Myocyte (in vitro differentiated cells): ENCODE measurements at regions not wholly inside any gene's neighbourhood (a gene's known extent, or its start where the extent isn't known, plus 50 kb on each side); places are given as distances from the start of the nearest gene placed in this dataset.

Source experiments
- DNase-seq: peaks from one replicate; pipeline ENCODE4 v3.0.0-alpha.2; 2012; ENCODE audit warnings: low read depth

GRCh38 chr3:177960722-177961121 lies 575.5 kb upstream of the KCNMB2 start:
- DNase-seq = no peak

- DNase-seq = no peak
Measured at GRCh38 chr3:177961784-177962183, 574.5 kb upstream of the KCNMB2 start.

- no peak for DNase-seq
Measured at GRCh38 chr3:177966493-177966892, 569.7 kb upstream of the KCNMB2 start.

GRCh38 chr3:177968891-177969290 lies 567.3 kb upstream of the KCNMB2 start:
- no peak for DNase-seq

GRCh38 chr3:177973241-177973840 lies 562.9 kb upstream of the KCNMB2 start:
- DNase-seq = no peak

GRCh38 chr3:177976241-177976640 lies 560.0 kb upstream of the KCNMB2 start:
- DNase-seq = no peak

GRCh38 chr3:177976866-177977265 lies 559.4 kb upstream of the KCNMB2 start:
- no peak for DNase-seq

GRCh38 chr3:177977381-177978158 lies 558.7 kb upstream of the KCNMB2 start:
- peak; percentile 31 for DNase-seq

- peak; percentile 18 for DNase-seq
Measured at GRCh38 chr3:177978946-177979345, 557.3 kb upstream of the KCNMB2 start.

- DNase-seq = no peak
Measured at GRCh38 chr3:177979703-177980102, 556.5 kb upstream of the KCNMB2 start.

- DNase-seq = no peak
Measured at GRCh38 chr3:177981576-177981975, 554.7 kb upstream of the KCNMB2 start.

GRCh38 chr3:177982034-177982433 lies 554.2 kb upstream of the KCNMB2 start:
- no peak for DNase-seq

- DNase-seq = no peak
Measured at GRCh38 chr3:177983320-177983719, 552.9 kb upstream of the KCNMB2 start.

- no peak for DNase-seq
Measured at GRCh38 chr3:177992993-177993970, 543.0 kb upstream of the KCNMB2 start.

GRCh38 chr3:177994976-177995375 lies 541.3 kb upstream of the KCNMB2 start:
- DNase-seq = no peak

GRCh38 chr3:177995381-177996085 lies 540.7 kb upstream of the KCNMB2 start:
- DNase-seq = no peak

- DNase-seq = no peak
Measured at GRCh38 chr3:178001670-178002101, 534.5 kb upstream of the KCNMB2 start.

- no peak for DNase-seq
Measured at GRCh38 chr3:178002113-178002512, 534.1 kb upstream of the KCNMB2 start.

- peak; percentile 34 for DNase-seq
Measured at GRCh38 chr3:178003756-178004155, 532.5 kb upstream of the KCNMB2 start.

GRCh38 chr3:178005961-178006360 lies 530.3 kb upstream of the KCNMB2 start:
- DNase-seq = no peak

- DNase-seq = no peak
Measured at GRCh38 chr3:178010306-178010705, 525.9 kb upstream of the KCNMB2 start.
